ENCODE measurements at regions not wholly inside any gene's neighbourhood (a gene's known extent, or its start where the extent isn't known, plus 50 kb on each side); places are given as distances from the start of the nearest gene placed in this dataset.
"Not testable (repeated sequence)": the region's sequence is repeated elsewhere in the genome, so short reads cannot be mapped to it uniquely, and the experiment has no call there.

DNA sequence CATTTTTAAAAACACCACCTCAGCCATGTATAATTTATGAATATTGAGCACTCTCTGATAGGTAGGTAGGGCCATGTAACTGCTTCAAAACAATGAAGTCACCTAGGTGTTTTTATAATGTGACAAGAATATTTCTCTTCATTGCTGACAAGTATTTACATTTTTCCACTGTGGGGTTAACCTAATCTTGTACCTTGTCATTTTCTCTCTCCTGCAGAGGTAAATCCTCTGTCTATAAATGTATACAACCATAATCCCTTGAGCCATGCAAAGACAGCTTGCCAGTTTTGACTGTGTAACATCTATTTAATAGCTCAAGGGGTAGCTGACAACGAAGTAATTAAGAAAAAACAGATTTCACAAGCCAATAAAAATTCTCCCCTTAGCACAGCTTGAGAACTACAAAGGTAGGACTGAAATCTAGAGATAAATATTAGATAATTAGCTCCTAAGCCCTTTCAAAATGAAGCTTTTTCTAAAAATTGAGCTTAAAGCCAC lies 137.6 kb upstream of the POGK start:
- no peak for FAIRE-seq

DNA sequence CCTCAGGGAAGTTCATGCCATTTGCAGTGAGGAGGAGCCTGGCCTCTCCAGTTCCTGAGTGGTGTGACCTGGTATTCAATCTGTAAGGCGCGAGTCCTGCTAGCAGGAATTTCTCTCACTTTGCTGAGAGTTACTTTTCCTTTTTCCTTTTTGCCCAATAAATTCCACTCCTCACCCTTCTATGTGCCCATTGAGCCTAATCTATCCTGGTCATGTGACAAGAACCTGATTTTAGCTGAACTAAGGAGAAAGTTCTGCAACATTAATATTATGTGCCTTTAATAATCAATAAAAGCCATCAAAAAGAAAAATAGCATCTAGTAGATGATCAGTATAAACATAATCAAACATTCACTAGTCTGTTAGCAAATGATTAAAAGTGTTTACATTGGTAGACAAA lies 136.1 kb upstream of the POGK start:
- FAIRE-seq, result no peak

DNA sequence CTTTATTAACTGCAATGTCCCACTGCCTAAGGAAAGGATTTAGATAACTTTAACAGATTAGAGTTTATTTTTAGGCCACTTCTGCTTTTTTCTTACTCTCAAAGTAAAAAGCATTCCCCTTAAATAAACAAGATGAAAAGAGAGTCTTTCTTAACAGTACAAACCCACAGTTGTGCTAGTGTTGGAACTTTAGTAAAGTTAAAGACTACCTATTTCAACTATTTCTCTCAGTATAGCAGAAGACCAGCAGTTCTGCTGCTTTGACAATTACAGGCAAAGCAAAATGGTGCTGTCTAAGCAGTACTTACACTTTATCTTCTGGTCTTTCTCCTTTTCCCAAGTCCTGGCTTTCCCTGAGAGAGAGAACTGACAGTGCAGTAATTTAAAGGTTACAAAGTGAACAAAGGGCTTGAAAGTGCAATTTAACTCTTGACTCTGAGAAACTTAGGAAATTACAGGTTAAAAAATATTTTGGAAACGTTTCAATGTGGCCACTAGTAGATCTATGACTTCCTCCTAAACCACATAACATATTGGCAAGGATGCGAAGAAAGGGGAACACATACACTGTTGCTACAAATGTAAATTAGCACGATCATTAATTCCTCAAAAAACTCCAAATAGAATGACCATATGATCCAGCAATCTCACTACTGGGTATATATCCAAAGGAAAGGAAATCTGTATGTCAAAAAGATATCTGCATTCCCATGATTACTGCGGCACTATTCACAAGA lies 135.4 kb upstream of the POGK start:
- FAIRE-seq, result no peak

DNA sequence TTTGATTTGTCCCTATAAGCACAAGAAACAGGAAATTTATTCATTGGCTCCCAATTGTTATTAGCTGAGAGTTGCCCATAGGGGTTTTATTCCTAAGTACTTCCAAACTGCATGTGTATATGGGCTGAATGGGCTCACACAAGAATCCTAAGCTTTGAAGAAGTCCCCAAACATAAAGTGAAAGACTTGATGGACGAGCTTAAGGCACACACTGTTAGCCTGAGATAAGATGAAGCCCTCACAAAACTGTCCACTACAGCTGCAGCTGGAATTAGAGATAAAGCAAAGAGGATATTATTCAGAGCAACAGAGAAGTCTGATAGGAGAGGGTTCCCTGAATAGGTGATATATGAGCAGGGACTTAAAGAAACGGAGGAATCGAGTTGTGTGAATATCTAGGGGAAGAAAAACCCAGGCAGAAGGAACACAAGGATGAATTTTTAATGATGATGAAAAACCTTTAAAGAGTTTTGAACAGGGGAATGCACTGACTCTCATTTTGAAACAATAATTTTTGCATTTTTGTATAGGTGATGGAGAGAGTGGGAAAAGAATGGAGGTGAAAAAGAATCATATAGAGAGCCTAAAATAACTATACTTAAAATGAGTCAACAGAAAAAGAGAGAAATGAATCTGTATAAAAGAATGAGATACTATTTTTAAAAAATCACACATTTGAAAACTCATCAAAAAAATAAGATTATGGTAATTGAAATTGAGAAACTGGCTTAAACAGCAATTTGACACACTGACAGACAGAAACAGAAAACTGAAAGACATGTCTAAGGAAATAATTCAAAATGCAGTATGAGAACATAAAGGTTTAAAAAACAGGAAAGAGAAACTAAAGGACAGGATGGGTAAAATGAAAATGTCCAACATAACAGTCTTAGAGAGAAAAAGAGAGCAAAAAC lies 133.6 kb upstream of the POGK start:
- no peak for FAIRE-seq

DNA sequence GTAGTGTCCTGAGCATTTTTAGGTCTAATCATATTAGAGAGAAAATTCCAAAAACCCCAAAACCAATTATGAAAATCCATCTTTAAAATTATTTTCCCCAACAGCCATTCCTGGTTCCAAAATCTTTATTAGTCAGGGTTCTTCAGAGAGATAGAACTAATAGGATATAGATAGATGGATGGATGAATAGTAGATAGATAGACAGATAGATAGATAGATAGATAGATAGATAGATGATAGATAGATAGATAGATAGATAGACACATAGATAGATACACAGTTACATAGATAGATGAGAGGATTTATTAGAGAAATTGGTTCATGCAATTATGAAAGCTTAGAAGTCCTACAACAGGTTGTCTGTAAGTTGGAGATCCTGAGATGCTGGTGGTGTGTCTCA lies 122.7 kb upstream of the POGK start:
- FAIRE-seq, result no peak

GRCh38 chr1:166721145-166721544 lies 118.1 kb upstream of the POGK start:
- FAIRE-seq, result no peak

GRCh38 chr1:166730299-166730888 lies 108.9 kb upstream of the POGK start:
- FAIRE-seq, result no peak

GRCh38 chr1:166738140-166738539 lies 101.1 kb upstream of the POGK start:
- FAIRE-seq, result no peak

GRCh38 chr1:166738873-166739272 lies 100.4 kb upstream of the POGK start:
- no peak for FAIRE-seq

GRCh38 chr1:166740668-166741276 lies 98.5 kb upstream of the POGK start:
- FAIRE-seq, result no peak

GRCh38 chr1:166763318-166763717 lies 76.0 kb upstream of the POGK start:
- no peak for FAIRE-seq

DNA sequence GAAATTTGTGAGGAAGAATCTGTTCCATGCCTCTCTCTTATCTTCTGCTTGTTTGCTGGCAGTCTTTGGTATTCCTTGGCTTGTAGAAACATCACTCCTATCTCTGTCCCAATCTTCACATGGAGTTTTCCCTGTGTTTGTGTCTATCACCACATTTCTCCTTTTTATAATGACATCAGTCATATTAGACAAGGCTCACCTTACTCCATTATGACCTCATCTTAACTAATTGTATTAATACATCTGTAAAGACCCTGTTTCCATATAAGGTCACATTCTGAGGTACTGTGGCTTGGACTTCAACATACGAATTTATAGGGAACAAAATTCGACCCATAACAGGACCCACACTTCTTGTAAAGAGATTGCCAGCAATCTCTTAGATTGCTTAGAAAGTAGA lies 72.3 kb upstream of the POGK start:
- FAIRE-seq, result no peak

GRCh38 chr1:166784646-166785045 lies 54.6 kb upstream of the POGK start:
- FAIRE-seq, result not testable (repeated sequence)

GRCh38 chr1:166785987-166786386 lies 53.3 kb upstream of the POGK start:
- no peak for FAIRE-seq

DNA sequence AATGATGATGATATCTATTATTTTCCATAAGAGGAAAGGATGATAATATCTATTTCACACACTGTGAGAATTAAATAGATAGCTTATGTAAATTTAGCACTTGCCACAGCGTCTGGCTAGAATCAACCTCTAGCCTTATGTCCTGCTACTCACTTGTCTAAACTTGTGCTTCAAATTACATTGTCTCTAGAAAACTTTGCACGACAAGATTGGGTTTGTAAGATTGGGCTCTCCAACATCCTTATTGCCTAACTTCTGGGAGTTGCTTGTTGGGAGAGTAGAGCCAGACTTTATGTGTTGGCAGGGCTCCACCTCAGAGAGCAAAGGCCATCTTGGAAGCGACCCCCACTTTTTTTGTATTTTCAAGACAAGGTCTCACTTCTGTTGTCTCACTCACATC lies 50.0 kb upstream of the POGK start:
- FAIRE-seq, result no peak
